Neural progenitor cell (in vitro differentiated cells): ENCODE measurements at regions not wholly inside any gene's neighbourhood (a gene's known extent, or its start where the extent isn't known, plus 50 kb on each side); places are given as distances from the start of the nearest gene placed in this dataset.

Source experiments
- DNase-seq: peaks from one replicate; pipeline ENCODE4 v3.0.0-alpha.2; 2016; ENCODE audit warnings: low spot score
- H2AFZ ChIP-seq: fragments of 200-600 bp; sonication (generic); replicated peaks from 2 replicates; pipeline ENCODE4 v1.6.1; 2016; ENCODE audit warnings: antibody characterized with exemption
- H3F3A ChIP-seq: fragments of 200-600 bp; sonication (generic); 2 replicates; pipeline ENCODE4 v1.6.1; 2016; ENCODE audit warnings: antibody characterized with exemption, low read depth
- H3K27ac ChIP-seq: fragments of 200-600 bp; sonication (generic); 2 replicates; pipeline ENCODE4 v1.5.1; 2016; ENCODE audit warnings: mild to moderate bottlenecking
- H3K27me3 ChIP-seq: fragments of 200-600 bp; sonication (generic); 2 replicates; pipeline ENCODE4 v1.6.1; 2016; ENCODE audit warnings: mild to moderate bottlenecking, moderate library complexity
- H3K36me3 ChIP-seq: fragments of 200-600 bp; sonication (generic); 2 replicates; pipeline ENCODE4 v1.5.1; 2016
- H3K4me1 ChIP-seq: fragments of 200-600 bp; sonication (generic); 2 replicates; pipeline ENCODE4 v1.6.1; 2016; ENCODE audit warnings: mixed run types
- H3K4me2 ChIP-seq: fragments of 200-600 bp; sonication (generic); 2 replicates; pipeline ENCODE4 v1.6.1; 2016
- H3K4me3 ChIP-seq: fragments of 200-600 bp; sonication (generic); 2 replicates; pipeline ENCODE4 v1.5.1; 2016
- H3K79me2 ChIP-seq: fragments of 200-600 bp; sonication (generic); 2 replicates; pipeline ENCODE4 v1.6.1; 2016; ENCODE audit warnings: low read depth
- H3K9ac ChIP-seq: fragments of 200-600 bp; sonication (generic); 2 replicates; pipeline ENCODE4 v1.6.1; 2016
- H3K9me3 ChIP-seq: fragments of 200-600 bp; sonication (generic); 2 replicates; pipeline ENCODE4 v1.5.1; 2016; ENCODE audit warnings: low read depth
- H4K20me1 ChIP-seq: fragments of 200-600 bp; sonication (generic); 2 replicates; pipeline ENCODE4 v1.6.1; 2016; ENCODE audit warnings: low read depth
- H3K27ac Mint-ChIP-seq: 3 replicates; pipeline ENCODE4 v1.8.0; 2021; ENCODE audit warnings: mixed read lengths
- H3K27me3 Mint-ChIP-seq: 2 replicates; pipeline ENCODE4 v1.8.0; 2022; ENCODE audit warnings: low read depth, mild to moderate bottlenecking, inconsistent platforms, moderate library complexity, mixed read lengths; ENCODE audit not compliant: insufficient read depth
- H3K36me3 Mint-ChIP-seq: 3 replicates; pipeline ENCODE4 v1.8.0; 2021; ENCODE audit warnings: mixed read lengths
- H3K4me1 Mint-ChIP-seq: 3 replicates; pipeline ENCODE4 v1.8.0; 2021; ENCODE audit warnings: mixed read lengths
- H3K4me3 Mint-ChIP-seq: 3 replicates; pipeline ENCODE4 v1.8.0; 2021; ENCODE audit warnings: mild to moderate bottlenecking, moderate library complexity, mixed read lengths
- H3K9me3 Mint-ChIP-seq: 3 replicates; pipeline ENCODE4 v1.8.0; 2020; ENCODE audit warnings: mixed read lengths
- CTCF ChIP-seq: fragments of 200-600 bp; sonication (generic); IDR thresholded peaks from 2 replicates; pipeline ENCODE4 v1.5.1; 2017; ENCODE audit warnings: antibody characterized with exemption, mild to moderate bottlenecking
- EZH2 ChIP-seq: fragments of 200-600 bp; sonication (generic); IDR thresholded peaks from 2 replicates; pipeline ENCODE4 v1.6.1; 2017; ENCODE audit warnings: antibody characterized with exemption, mild to moderate bottlenecking, moderate library complexity
- EZH2phosphoT487 ChIP-seq: fragments of 200-600 bp; sonication (generic); IDR thresholded peaks from 2 replicates; pipeline ENCODE4 v1.6.1; 2017; ENCODE audit warnings: antibody characterized with exemption

GRCh38 chr3:165505657-165506056, 309.5 kb upstream of the SLITRK3 start:
- Mint-ChIP-seq H3K9me3 (peaks cover 7% of the 10 kb centered on the region), H3K36me3 (no peaks in the 10 kb centered on the region), H3K4me3 (no peak overlapping the region), H3K4me1 (peaks cover 5% of the 10 kb centered on the region), H3K27me3 (no peaks in the 10 kb centered on the region), H3K27ac (no peak overlapping the region)
- Histone ChIP-seq H3K27me3 (no peaks in the 10 kb centered on the region), H3K4me1 (peaks cover 15% of the 10 kb centered on the region), H3K9me3 (no peaks in the 10 kb centered on the region), H3K27ac (no peak overlapping the region), H3K4me2 (no peak overlapping the region), H3K79me2 (no peaks in the 10 kb centered on the region), H4K20me1 (no peaks in the 10 kb centered on the region), H3F3A (no peaks in the 10 kb centered on the region), H3K36me3 (no peaks in the 10 kb centered on the region), H3K9ac (no peak overlapping the region), H2AFZ (no peak overlapping the region), H3K4me3 (no peak overlapping the region)
- no peak for DNase-seq
- TF ChIP-seq CTCF (no peak), EZH2 (no peak), EZH2phosphoT487 (no peak)

- H3K9me3 ChIP-seq: no peaks in the 10 kb centered on the region
- no peak for DNase-seq
- H3K4me1 Mint-ChIP-seq: peaks cover 5% of the 10 kb centered on the region
- H2AFZ ChIP-seq: no peak overlapping the region
- TF ChIP-seq EZH2 (no peak), CTCF (no peak), EZH2phosphoT487 (no peak)
- H3K4me3 Mint-ChIP-seq: no peak overlapping the region
- H3K4me1 ChIP-seq: peaks cover 15% of the 10 kb centered on the region
- no peak overlapping the region for H3K4me3 ChIP-seq
- H3K9me3 Mint-ChIP-seq: peaks cover 7% of the 10 kb centered on the region
- no peak overlapping the region for H3K9ac ChIP-seq
- H3K27ac ChIP-seq: no peak overlapping the region
- no peaks in the 10 kb centered on the region for H3K36me3 ChIP-seq
- H4K20me1 ChIP-seq: no peaks in the 10 kb centered on the region
- no peaks in the 10 kb centered on the region for H3F3A ChIP-seq
- no peaks in the 10 kb centered on the region for H3K79me2 ChIP-seq
- no peaks in the 10 kb centered on the region for H3K27me3 ChIP-seq
- no peaks in the 10 kb centered on the region for H3K36me3 Mint-ChIP-seq
- no peak overlapping the region for H3K4me2 ChIP-seq
- no peaks in the 10 kb centered on the region for H3K27me3 Mint-ChIP-seq
- H3K27ac Mint-ChIP-seq: no peak overlapping the region
Observed at GRCh38 chr3:165504554-165504953, 308.4 kb upstream of the SLITRK3 start.

GRCh38 chr3:165503825-165504224, 307.6 kb upstream of the SLITRK3 start:
- Mint-ChIP-seq H3K4me1 (peaks cover 5% of the 10 kb centered on the region), H3K27ac (no peak overlapping the region), H3K27me3 (no peaks in the 10 kb centered on the region), H3K9me3 (peaks cover 7% of the 10 kb centered on the region), H3K36me3 (no peaks in the 10 kb centered on the region), H3K4me3 (no peak overlapping the region)
- H3K79me2 ChIP-seq: no peaks in the 10 kb centered on the region
- H3K9ac ChIP-seq: no peak overlapping the region
- H3K4me1 ChIP-seq: peaks cover 15% of the 10 kb centered on the region
- H3K9me3 ChIP-seq: no peaks in the 10 kb centered on the region
- H3K27me3 ChIP-seq: no peaks in the 10 kb centered on the region
- H3K4me3 ChIP-seq: no peak overlapping the region
- no peak for TF ChIP-seq EZH2
- no peaks in the 10 kb centered on the region for H4K20me1 ChIP-seq
- H2AFZ ChIP-seq: no peak overlapping the region
- no peaks in the 10 kb centered on the region for H3F3A ChIP-seq
- H3K27ac ChIP-seq: no peak overlapping the region
- no peak overlapping the region for H3K4me2 ChIP-seq
- no peaks in the 10 kb centered on the region for H3K36me3 ChIP-seq
- DNase-seq: no peak

- DNase-seq: no peak
- no peaks in the 10 kb centered on the region for H3K79me2 ChIP-seq
- H3K27ac ChIP-seq: no peak overlapping the region
- no peaks in the 10 kb centered on the region for H3K27me3 ChIP-seq
- Mint-ChIP-seq H3K4me1 (peaks cover 5% of the 10 kb centered on the region), H3K36me3 (no peaks in the 10 kb centered on the region), H3K4me3 (no peak overlapping the region), H3K27me3 (no peaks in the 10 kb centered on the region), H3K27ac (no peak overlapping the region), H3K9me3 (peaks cover 7% of the 10 kb centered on the region)
- no peak overlapping the region for H2AFZ ChIP-seq
- no peak overlapping the region for H3K9ac ChIP-seq
- peak overlapping the region; percentile 11 for H3K4me2 ChIP-seq
- no peaks in the 10 kb centered on the region for H3K9me3 ChIP-seq
- no peaks in the 10 kb centered on the region for H3F3A ChIP-seq
- no peak overlapping the region for H3K4me3 ChIP-seq
- no peaks in the 10 kb centered on the region for H3K36me3 ChIP-seq
- no peaks in the 10 kb centered on the region for H4K20me1 ChIP-seq
- TF ChIP-seq CTCF: no peak
- no peak for TF ChIP-seq EZH2phosphoT487
- H3K4me1 ChIP-seq: peaks cover 15% of the 10 kb centered on the region
Observed at GRCh38 chr3:165503346-165503745, 307.2 kb upstream of the SLITRK3 start.
